ENCODE measurements at regions not wholly inside any gene's neighbourhood (a gene's known extent, or its start where the extent isn't known, plus 50 kb on each side); places are given as distances from the start of the nearest gene placed in this dataset.

- TF ChIP-seq ZFX (IDR thresholded peaks at IDR 0.05) (no peak), CTCF (conservative IDR thresholded peaks at IDR 0.05) (no peak)
- no peak overlapping the region for H3K27ac ChIP-seq
These were observed 137.0 kb upstream of the C2CD4B start for GRCh38 chr15:62301993-62302675.

GRCh38 chr15:62306851-62307504 lies 141.9 kb upstream of the C2CD4B start:
- H3K27ac ChIP-seq: no peak overlapping the region
- TF ChIP-seq CTCF (conservative IDR thresholded peaks at IDR 0.05): peak; percentile 86
- no peak for TF ChIP-seq ZFX (IDR thresholded peaks at IDR 0.05)

- TF ChIP-seq ZFX (IDR thresholded peaks at IDR 0.05) (no peak), CTCF (conservative IDR thresholded peaks at IDR 0.05) (no peak)
- H3K27ac ChIP-seq: no peak overlapping the region
These were observed 142.5 kb upstream of the C2CD4B start for GRCh38 chr15:62307551-62307950.

- no peak for TF ChIP-seq CTCF (conservative IDR thresholded peaks at IDR 0.05)
- TF ChIP-seq ZFX (IDR thresholded peaks at IDR 0.05): no peak
- H3K27ac ChIP-seq: no peak overlapping the region
These were observed 151.5 kb upstream of the C2CD4B start for GRCh38 chr15:62316413-62317060.

DNA sequence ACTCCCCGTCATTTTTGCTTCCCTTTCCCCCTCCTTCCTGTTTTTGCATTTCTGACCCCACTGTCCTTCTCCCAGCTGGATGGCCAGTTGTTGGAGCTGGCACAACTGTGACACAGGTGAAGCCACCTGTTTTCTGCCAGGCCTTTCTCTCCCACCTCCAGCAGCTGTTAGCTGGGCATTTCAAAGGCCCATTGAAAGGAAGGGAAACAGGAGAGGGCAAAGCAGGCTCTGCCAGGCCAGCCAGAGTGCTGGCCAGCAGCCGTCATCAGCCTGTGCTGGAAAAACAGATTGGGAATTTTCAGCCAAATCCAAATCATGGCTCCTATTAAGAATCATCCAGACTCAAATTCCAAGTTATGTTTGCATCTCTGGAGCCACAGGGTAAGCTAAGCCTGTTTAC lies 155.2 kb upstream of the C2CD4B start:
- no peak overlapping the region for H3K27ac ChIP-seq
- TF ChIP-seq ZFX (IDR thresholded peaks at IDR 0.05) (no peak), CTCF (conservative IDR thresholded peaks at IDR 0.05) (no peak)

DNA sequence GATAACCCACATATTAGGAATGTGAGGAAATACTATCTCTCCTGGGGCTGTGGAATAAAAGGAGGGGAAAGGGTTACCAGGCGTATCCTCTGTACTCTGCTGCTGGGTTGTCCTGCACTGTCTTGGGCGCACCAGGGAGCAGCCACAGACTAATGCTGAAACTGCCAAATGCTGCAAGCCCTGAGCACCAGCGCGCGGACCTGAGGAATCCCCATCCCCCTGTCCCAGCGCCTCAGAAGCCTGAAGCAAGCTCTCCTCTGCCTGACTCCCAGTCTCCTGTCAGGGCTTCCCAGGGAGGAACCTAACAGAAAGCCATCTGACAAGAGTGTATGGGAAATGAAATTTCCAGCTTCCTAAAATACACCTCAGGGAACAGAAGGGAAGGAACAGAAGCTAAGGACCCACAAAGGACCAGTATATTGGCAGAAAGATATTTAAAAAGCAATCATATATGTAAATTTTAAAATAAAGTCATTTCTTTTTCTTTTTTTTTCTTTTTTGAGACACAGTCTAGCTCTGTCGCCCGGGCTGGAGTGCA lies 158.3 kb upstream of the C2CD4B start:
- H3K27ac ChIP-seq: no peak overlapping the region
- TF ChIP-seq CTCF (conservative IDR thresholded peaks at IDR 0.05) (no peak), ZFX (IDR thresholded peaks at IDR 0.05) (no peak)

DNA sequence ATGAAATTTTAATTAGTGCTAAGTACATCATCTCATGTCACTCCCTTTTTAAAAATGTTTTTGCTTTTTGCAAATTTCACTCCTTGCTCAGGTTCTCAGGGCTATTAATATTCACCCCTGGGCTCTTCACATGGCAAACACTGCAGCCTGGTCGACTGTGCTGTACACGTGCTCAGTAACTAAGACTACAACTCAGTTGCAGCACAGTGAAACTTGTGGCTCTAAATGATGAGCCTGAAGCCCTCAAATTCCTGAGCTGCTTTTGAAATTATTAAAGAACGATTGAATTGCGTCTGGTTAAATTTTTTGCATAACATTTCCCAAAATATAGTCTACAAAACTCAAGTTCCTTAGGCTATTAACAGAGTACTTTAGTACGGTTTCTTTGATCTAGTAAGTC lies 159.3 kb upstream of the C2CD4B start:
- H3K27ac ChIP-seq: no peak overlapping the region
- TF ChIP-seq CTCF (conservative IDR thresholded peaks at IDR 0.05): no peak
- no peak for TF ChIP-seq ZFX (IDR thresholded peaks at IDR 0.05)
